ENCODE measurements at regions not wholly inside any gene's neighbourhood (a gene's known extent, or its start where the extent isn't known, plus 50 kb on each side); places are given as distances from the start of the nearest gene placed in this dataset.
"Not testable (repeated sequence)": the region's sequence is repeated elsewhere in the genome, so short reads cannot be mapped to it uniquely, and the experiment has no call there.

GRCh38 chr21:27858053-27858825, 891.4 kb upstream of the ADAMTS5 start:
- H3K4me1 Mint-ChIP-seq (ENCODE audit: low read depth, unreplicated experiment); H3K9ac ChIP-seq (ENCODE audit: low read length); H3K4me3 ChIP-seq (ENCODE audit: insufficient read depth, low read depth, low read length); H3K27ac ChIP-seq (ENCODE audit: low read depth, low read length); H3K27ac Mint-ChIP-seq (ENCODE audit: unreplicated experiment); H3K9me3 ChIP-seq (ENCODE audit: insufficient read depth, low read depth, low read length); H3K79me2 ChIP-seq (ENCODE audit: insufficient read depth, low read length); H3K4me1 ChIP-seq (ENCODE audit: insufficient read depth, low read length); H3K36me3 ChIP-seq (ENCODE audit: insufficient read depth, low read length); H3K27me3 Mint-ChIP-seq (ENCODE audit: low read depth, unreplicated experiment); H3K4me3 Mint-ChIP-seq (ENCODE audit: unreplicated experiment); H3K9me3 Mint-ChIP-seq (ENCODE audit: unreplicated experiment); H3K27me3 ChIP-seq (ENCODE audit: insufficient read depth, low read length); H4K20me1 ChIP-seq (ENCODE audit: insufficient read depth, low read length); H2AFZ ChIP-seq (ENCODE audit: low read depth, low read length); H3K4me2 ChIP-seq (ENCODE audit: low read length); H3K36me3 Mint-ChIP-seq (ENCODE audit: low read depth, unreplicated experiment); FAIRE-seq: not testable (repeated sequence)
- peak; percentile 56 for DNase-seq (ENCODE audit: low read depth)

GRCh38 chr21:27856988-27857387, 890.1 kb upstream of the ADAMTS5 start:
- H3K4me2 ChIP-seq (ENCODE audit: low read length); H3K36me3 Mint-ChIP-seq (ENCODE audit: low read depth, unreplicated experiment); H3K27me3 Mint-ChIP-seq (ENCODE audit: low read depth, unreplicated experiment); H3K4me1 Mint-ChIP-seq (ENCODE audit: low read depth, unreplicated experiment); H2AFZ ChIP-seq (ENCODE audit: low read depth, low read length); H3K27me3 ChIP-seq (ENCODE audit: insufficient read depth, low read length); H3K4me1 ChIP-seq (ENCODE audit: insufficient read depth, low read length); H3K9me3 ChIP-seq (ENCODE audit: insufficient read depth, low read depth, low read length); FAIRE-seq; H4K20me1 ChIP-seq (ENCODE audit: insufficient read depth, low read length); DNase-seq (ENCODE audit: low read depth); H3K9ac ChIP-seq (ENCODE audit: low read length); H3K27ac ChIP-seq (ENCODE audit: low read depth, low read length); H3K4me3 Mint-ChIP-seq (ENCODE audit: unreplicated experiment); H3K27ac Mint-ChIP-seq (ENCODE audit: unreplicated experiment); H3K36me3 ChIP-seq (ENCODE audit: insufficient read depth, low read length); H3K79me2 ChIP-seq (ENCODE audit: insufficient read depth, low read length); H3K4me3 ChIP-seq (ENCODE audit: insufficient read depth, low read depth, low read length); H3K9me3 Mint-ChIP-seq (ENCODE audit: unreplicated experiment): not testable (repeated sequence)

GRCh38 chr21:27841084-27841672, 874.3 kb upstream of the ADAMTS5 start:
- no peaks in the 10 kb centered on the region for H3K9me3 ChIP-seq (ENCODE audit: insufficient read depth, low read depth, low read length)
- FAIRE-seq (peak; percentile 13), DNase-seq (ENCODE audit: low read depth) (no peak)
- H3K36me3 Mint-ChIP-seq (ENCODE audit: low read depth, unreplicated experiment): no peaks in the 10 kb centered on the region
- H3K36me3 ChIP-seq (ENCODE audit: insufficient read depth, low read length): no peaks in the 10 kb centered on the region
- no peaks in the 10 kb centered on the region for H4K20me1 ChIP-seq (ENCODE audit: insufficient read depth, low read length)
- no peaks in the 10 kb centered on the region for H3K27me3 Mint-ChIP-seq (ENCODE audit: low read depth, unreplicated experiment)
- H3K27me3 ChIP-seq (ENCODE audit: insufficient read depth, low read length): no peaks in the 10 kb centered on the region
- no peak overlapping the region for H3K27ac Mint-ChIP-seq (ENCODE audit: unreplicated experiment)
- no peak overlapping the region for H3K27ac ChIP-seq (ENCODE audit: low read depth, low read length)
- no peaks in the 10 kb centered on the region for H3K4me1 Mint-ChIP-seq (ENCODE audit: low read depth, unreplicated experiment)
- H3K4me3 ChIP-seq (ENCODE audit: insufficient read depth, low read depth, low read length): no peak overlapping the region
- TF ChIP-seq, protein P1, sequence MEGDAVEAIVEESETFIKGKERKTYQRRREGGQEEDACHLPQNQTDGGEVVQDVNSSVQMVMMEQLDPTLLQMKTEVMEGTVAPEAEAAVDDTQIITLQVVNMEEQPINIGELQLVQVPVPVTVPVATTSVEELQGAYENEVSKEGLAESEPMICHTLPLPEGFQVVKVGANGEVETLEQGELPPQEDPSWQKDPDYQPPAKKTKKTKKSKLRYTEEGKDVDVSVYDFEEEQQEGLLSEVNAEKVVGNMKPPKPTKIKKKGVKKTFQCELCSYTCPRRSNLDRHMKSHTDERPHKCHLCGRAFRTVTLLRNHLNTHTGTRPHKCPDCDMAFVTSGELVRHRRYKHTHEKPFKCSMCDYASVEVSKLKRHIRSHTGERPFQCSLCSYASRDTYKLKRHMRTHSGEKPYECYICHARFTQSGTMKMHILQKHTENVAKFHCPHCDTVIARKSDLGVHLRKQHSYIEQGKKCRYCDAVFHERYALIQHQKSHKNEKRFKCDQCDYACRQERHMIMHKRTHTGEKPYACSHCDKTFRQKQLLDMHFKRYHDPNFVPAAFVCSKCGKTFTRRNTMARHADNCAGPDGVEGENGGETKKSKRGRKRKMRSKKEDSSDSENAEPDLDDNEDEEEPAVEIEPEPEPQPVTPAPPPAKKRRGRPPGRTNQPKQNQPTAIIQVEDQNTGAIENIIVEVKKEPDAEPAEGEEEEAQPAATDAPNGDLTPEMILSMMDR (IDR thresholded peaks at IDR 0.05; ENCODE audit: insufficient read depth, low read depth, low read length): no peak
- no peak for TF ChIP-seq EZH2 (IDR thresholded peaks at IDR 0.05; ENCODE audit: insufficient read depth, low read length)
- no peaks in the 10 kb centered on the region for H3K79me2 ChIP-seq (ENCODE audit: insufficient read depth, low read length)
- H3K4me3 Mint-ChIP-seq (ENCODE audit: unreplicated experiment): no peak overlapping the region
- no peak overlapping the region for H3K9ac ChIP-seq (ENCODE audit: low read length)
- no peak overlapping the region for H2AFZ ChIP-seq (ENCODE audit: low read depth, low read length)
- no peaks in the 10 kb centered on the region for H3K4me1 ChIP-seq (ENCODE audit: insufficient read depth, low read length)
- no peak overlapping the region for H3K4me2 ChIP-seq (ENCODE audit: low read length)
- H3K9me3 Mint-ChIP-seq (ENCODE audit: unreplicated experiment): no peaks in the 10 kb centered on the region
